Vagina (tissue), 2 donors: ENCODE measurements at regions not wholly inside any gene's neighbourhood (a gene's known extent, or its start where the extent isn't known, plus 50 kb on each side); places are given as distances from the start of the nearest gene placed in this dataset.

Experiments
- DNase-seq, 2 donors: peaks; one replicate each; pipeline ENCODE4 v3.0.0-alpha.2; 2017; ENCODE audit errors: extremely low spot score in 2 of 2
- H3K27ac ChIP-seq: fragments of 200-600 bp; sonication (generic); one replicate; pipeline ENCODE4 v1.5.1; 2019
- H3K27me3 ChIP-seq: fragments of 200-600 bp; sonication (generic); one replicate; pipeline ENCODE4 v1.5.1; 2019
- H3K36me3 ChIP-seq, 2 donors: fragments of 200-600 bp; sonication (generic); one replicate each; pipeline ENCODE4 v1.5.1; 2017 to 2019
- H3K4me1 ChIP-seq: fragments of 200-600 bp; sonication (generic); one replicate; pipeline ENCODE4 v1.5.1; 2019
- H3K4me3 ChIP-seq, 2 donors: fragments of 200-600 bp; sonication (generic); 1 replicate in 1 of 2; 2 replicates in 1 of 2; pipeline ENCODE4 v1.5.1; 2016 to 2019
- H3K9me3 ChIP-seq: fragments of 200-600 bp; sonication (generic); one replicate; pipeline ENCODE4 v1.5.1; 2019
- POLR2A ChIP-seq, 2 donors: fragments of 450-650 bp; IDR thresholded peaks; one replicate each; pipeline ENCODE4 v1.6.1; 2017; ENCODE audit warnings: antibody characterized with exemption in 2 of 2, mild to moderate bottlenecking in 2 of 2, moderate library complexity in 2 of 2
- POLR2AphosphoS5 ChIP-seq, 2 donors: sonication (generic); formaldehyde crosslinking; IDR thresholded peaks; one replicate each; pipeline ENCODE4 v1.9.0; 2017; ENCODE audit warnings: antibody characterized with exemption in 2 of 2, mild to moderate bottlenecking in 2 of 2, low read depth in 1 of 2; ENCODE audit not compliant: insufficient read depth in 1 of 2
- intact Hi-C: fragments of 100-400 bp; cut with DNase I; formaldehyde crosslinking; loops from one replicate; pipeline ENCODE4 v1.15.1; 2023
- TF ChIP-seq, protein P1 (sequence below), 3 experiments: fragments of 450-650 bp in 2 of 3; fragments of 200-600 bp in 1 of 3; sonication (generic) in 1 of 3; IDR thresholded peaks; one replicate each; pipeline ENCODE4 v1.5.1; 2017 to 2019; ENCODE audit warnings: antibody characterized with exemption in 3 of 3, mild to moderate bottlenecking in 2 of 3, moderate library complexity in 2 of 3

DNA sequence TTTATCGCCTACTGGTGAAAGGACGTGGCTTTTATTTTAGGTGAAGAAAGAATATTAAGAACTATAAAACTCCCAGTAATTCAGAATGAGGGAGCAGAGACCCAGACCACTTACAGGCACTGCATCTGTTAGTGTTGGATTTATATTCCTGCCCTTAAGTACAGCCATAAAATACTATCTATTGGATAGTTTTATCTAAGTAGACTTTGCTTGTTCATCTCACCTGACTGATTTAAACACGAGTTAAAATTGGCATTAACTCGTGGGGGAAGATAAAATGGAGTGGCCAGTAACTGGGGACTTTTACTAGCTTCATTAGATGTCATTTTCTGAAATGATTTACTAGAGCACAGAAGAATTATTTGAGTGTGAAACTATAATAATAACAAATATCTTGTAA lies 1377.5 kb upstream of the TMEM132C start:
- H3K27me3 ChIP-seq = no peaks in the 10 kb centered on the region
- H3K27ac ChIP-seq = no peak overlapping the region
- H3K9me3 ChIP-seq = no peaks in the 10 kb centered on the region
- H3K4me1 ChIP-seq = no peaks in the 10 kb centered on the region
- intact Hi-C loops = no loop called here
- H3K36me3 ChIP-seq = no peaks in the 10 kb centered on the region
- DNase-seq = no peak
- TF ChIP-seq POLR2AphosphoS5 (IDR thresholded peaks at IDR 0.05; ENCODE audit: insufficient read depth in 1 of 2, low read depth in 1 of 2) (no peak), POLR2A (IDR thresholded peaks at IDR 0.05) (no peak)
- TF ChIP-seq, protein P1, sequence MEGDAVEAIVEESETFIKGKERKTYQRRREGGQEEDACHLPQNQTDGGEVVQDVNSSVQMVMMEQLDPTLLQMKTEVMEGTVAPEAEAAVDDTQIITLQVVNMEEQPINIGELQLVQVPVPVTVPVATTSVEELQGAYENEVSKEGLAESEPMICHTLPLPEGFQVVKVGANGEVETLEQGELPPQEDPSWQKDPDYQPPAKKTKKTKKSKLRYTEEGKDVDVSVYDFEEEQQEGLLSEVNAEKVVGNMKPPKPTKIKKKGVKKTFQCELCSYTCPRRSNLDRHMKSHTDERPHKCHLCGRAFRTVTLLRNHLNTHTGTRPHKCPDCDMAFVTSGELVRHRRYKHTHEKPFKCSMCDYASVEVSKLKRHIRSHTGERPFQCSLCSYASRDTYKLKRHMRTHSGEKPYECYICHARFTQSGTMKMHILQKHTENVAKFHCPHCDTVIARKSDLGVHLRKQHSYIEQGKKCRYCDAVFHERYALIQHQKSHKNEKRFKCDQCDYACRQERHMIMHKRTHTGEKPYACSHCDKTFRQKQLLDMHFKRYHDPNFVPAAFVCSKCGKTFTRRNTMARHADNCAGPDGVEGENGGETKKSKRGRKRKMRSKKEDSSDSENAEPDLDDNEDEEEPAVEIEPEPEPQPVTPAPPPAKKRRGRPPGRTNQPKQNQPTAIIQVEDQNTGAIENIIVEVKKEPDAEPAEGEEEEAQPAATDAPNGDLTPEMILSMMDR (IDR thresholded peaks at IDR 0.05) = no peak
- no peak overlapping the region for H3K4me3 ChIP-seq

DNA sequence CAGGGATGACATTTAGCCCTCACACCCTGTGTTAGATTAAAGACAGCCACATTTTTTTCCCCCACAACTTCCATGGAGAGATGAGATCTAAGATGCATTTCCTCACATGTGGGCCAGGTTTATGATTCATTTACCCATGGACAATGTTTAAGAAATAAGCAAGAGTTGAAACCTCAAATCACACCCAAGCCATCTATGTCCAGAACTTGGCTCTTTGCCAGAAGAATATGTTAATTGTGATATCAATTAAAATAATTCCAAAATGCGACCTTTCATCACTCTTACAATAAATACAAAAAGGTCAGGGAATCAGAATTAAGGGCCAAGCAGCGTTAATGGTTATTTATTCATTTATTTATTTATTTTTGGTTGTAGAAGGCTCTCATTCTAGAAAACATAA lies 1376.9 kb upstream of the TMEM132C start:
- TF ChIP-seq, protein P1 (IDR thresholded peaks at IDR 0.05) = no peak
- TF ChIP-seq POLR2AphosphoS5 (IDR thresholded peaks at IDR 0.05; ENCODE audit: insufficient read depth in 1 of 2, low read depth in 1 of 2) (no peak), POLR2A (IDR thresholded peaks at IDR 0.05) (no peak)
- no peaks in the 10 kb centered on the region for H3K36me3 ChIP-seq
- intact Hi-C loops = no loop called here

DNA sequence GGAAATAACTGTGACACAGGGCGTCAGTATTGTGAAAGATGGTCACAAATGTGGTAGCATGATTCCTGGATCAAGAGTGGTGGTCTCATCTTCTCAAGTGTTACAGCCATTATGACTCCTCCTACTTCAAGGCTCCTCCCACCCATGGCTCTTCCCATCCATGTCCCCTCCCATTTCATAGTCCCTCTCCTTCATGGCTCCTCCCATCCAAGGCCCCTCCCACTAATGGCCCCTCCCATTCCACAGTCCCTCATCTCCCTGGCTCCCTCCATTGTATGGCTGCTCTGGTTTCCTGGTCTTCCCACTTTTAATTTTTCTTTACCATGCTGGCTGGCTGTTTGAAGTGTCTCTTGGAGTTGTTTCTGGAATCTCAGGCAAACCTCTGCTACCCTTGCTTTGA lies 1375.2 kb upstream of the TMEM132C start:
- H3K9me3 ChIP-seq = no peaks in the 10 kb centered on the region
- no peak overlapping the region for H3K4me3 ChIP-seq
- no peak overlapping the region for H3K27ac ChIP-seq
- DNase-seq = no peak
- H3K36me3 ChIP-seq = no peaks in the 10 kb centered on the region
- H3K27me3 ChIP-seq = no peaks in the 10 kb centered on the region
- H3K4me1 ChIP-seq = no peaks in the 10 kb centered on the region
- TF ChIP-seq, protein P1 (IDR thresholded peaks at IDR 0.05) = no peak
- TF ChIP-seq POLR2AphosphoS5 (IDR thresholded peaks at IDR 0.05; ENCODE audit: insufficient read depth in 1 of 2, low read depth in 1 of 2) = no peak
- no peak for TF ChIP-seq POLR2A (IDR thresholded peaks at IDR 0.05)
- intact Hi-C loops = no loop called here

More for the DNA sequence above, 1376.9 kb upstream of the TMEM132C start:
- no peak overlapping the region for H3K4me3 ChIP-seq
- no peaks in the 10 kb centered on the region for H3K4me1 ChIP-seq
- no peak for DNase-seq
- H3K27me3 ChIP-seq = no peaks in the 10 kb centered on the region
- no peaks in the 10 kb centered on the region for H3K9me3 ChIP-seq
- H3K27ac ChIP-seq = no peak overlapping the region

DNA sequence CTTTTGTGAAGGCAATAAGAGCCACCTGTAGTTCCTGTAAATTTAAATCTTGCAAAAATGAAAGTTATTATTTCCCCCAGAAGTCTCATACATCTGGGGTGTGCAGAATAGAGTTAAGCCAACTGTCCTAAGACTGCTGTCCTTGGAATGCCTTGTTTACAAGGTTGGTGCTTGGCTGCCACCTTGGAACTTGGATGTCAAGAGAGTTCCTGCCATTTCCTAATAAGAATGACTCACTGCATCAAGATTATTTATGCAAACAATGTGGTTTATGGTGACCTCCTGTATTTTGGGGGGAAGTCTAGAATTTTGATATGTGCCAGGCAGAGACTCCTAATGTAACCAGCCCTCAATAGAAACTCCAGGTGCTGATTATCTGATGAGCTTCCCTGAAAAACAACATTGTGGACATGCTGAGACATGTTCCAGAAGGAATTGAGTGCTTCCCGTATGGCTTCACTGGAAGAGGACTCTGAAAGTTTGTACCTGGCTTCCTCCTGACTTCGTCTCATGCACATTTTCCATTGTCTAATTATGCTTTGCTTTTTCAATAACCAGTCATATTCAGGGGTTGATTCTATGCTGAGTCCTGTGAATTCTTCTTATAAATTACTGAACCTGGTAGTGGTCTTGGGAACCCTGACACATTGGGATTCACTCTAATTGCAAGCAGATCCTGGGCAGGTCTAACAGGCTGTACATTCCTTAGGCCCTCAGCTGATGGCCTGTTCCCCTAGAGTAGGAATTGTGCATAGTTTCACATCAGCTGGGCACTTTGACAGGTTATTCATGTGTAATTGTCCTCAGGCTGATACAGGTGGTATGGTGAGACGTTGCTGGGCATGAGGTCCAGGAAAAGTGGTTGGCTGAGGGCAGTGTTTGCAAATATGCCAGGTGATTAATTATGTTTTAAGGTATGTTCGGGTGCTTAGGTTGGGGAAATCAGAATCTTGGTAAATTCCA lies 1370.7 kb upstream of the TMEM132C start:
- intact Hi-C loops = no loop called here
- Histone ChIP-seq H3K4me3 (no peak overlapping the region), H3K4me1 (no peaks in the 10 kb centered on the region), H3K9me3 (no peaks in the 10 kb centered on the region), H3K27me3 (no peaks in the 10 kb centered on the region), H3K36me3 (no peaks in the 10 kb centered on the region), H3K27ac (no peak overlapping the region)
- TF ChIP-seq POLR2A (IDR thresholded peaks at IDR 0.05) = no peak
- no peak for TF ChIP-seq POLR2AphosphoS5 (IDR thresholded peaks at IDR 0.05; ENCODE audit: insufficient read depth in 1 of 2, low read depth in 1 of 2)
- TF ChIP-seq, protein P1 (IDR thresholded peaks at IDR 0.05) = no peak
- DNase-seq = no peak

GRCh38 chr12:126897102-126897501 lies 1369.9 kb upstream of the TMEM132C start:
- no peak overlapping the region for H3K4me3 ChIP-seq
- H3K9me3 ChIP-seq = no peaks in the 10 kb centered on the region
- no peak overlapping the region for H3K27ac ChIP-seq
- TF ChIP-seq POLR2A (IDR thresholded peaks at IDR 0.05) = no peak
- TF ChIP-seq, protein P1 (IDR thresholded peaks at IDR 0.05) = no peak
- TF ChIP-seq POLR2AphosphoS5 (IDR thresholded peaks at IDR 0.05; ENCODE audit: insufficient read depth in 1 of 2, low read depth in 1 of 2) = no peak
- DNase-seq = no peak
- H3K4me1 ChIP-seq = no peaks in the 10 kb centered on the region
- H3K36me3 ChIP-seq = no peaks in the 10 kb centered on the region
- intact Hi-C loops = no loop called here
- H3K27me3 ChIP-seq = no peaks in the 10 kb centered on the region
